ENCODE measurements at regions not wholly inside any gene's neighbourhood (a gene's known extent, or its start where the extent isn't known, plus 50 kb on each side); places are given as distances from the start of the nearest gene placed in this dataset.

- Histone ChIP-seq H3K36me3 (ENCODE audit: control insufficient read depth, insufficient read depth, low read length) (no peaks in the 10 kb centered on the region), H3K27me3 (ENCODE audit: control insufficient read depth, insufficient read depth, low read length) (no peaks in the 10 kb centered on the region), H3K4me3 (ENCODE audit: low read depth, low read length) (no peak overlapping the region)
- no peak for DNase-seq (ENCODE audit: low read depth)
- TF ChIP-seq CTCF (IDR thresholded peaks at IDR 0.05; ENCODE audit: insufficient read depth, low read length, poor library complexity, severe bottlenecking) = no peak
Observed at GRCh38 chrX:20348139-20348538, 81.4 kb upstream of the RPS6KA3 start.

- H3K36me3 ChIP-seq (ENCODE audit: control insufficient read depth, insufficient read depth, low read length) = no peaks in the 10 kb centered on the region
- no peak overlapping the region for H3K4me3 ChIP-seq (ENCODE audit: low read depth, low read length)
- H3K27me3 ChIP-seq (ENCODE audit: control insufficient read depth, insufficient read depth, low read length) = no peaks in the 10 kb centered on the region
- no peak for TF ChIP-seq CTCF (IDR thresholded peaks at IDR 0.05; ENCODE audit: insufficient read depth, low read length, poor library complexity, severe bottlenecking)
- no peak for DNase-seq (ENCODE audit: low read depth)
Observed at GRCh38 chrX:20347481-20347880, 80.8 kb upstream of the RPS6KA3 start.

GRCh38 chrX:20333672-20334071 is 67.0 kb upstream of the RPS6KA3 start:
- H3K36me3 ChIP-seq (ENCODE audit: control insufficient read depth, insufficient read depth, low read length) = no peaks in the 10 kb centered on the region
- DNase-seq (ENCODE audit: low read depth) = no peak
- no peak for TF ChIP-seq CTCF (IDR thresholded peaks at IDR 0.05; ENCODE audit: insufficient read depth, low read length, poor library complexity, severe bottlenecking)
- no peak overlapping the region for H3K4me3 ChIP-seq (ENCODE audit: low read depth, low read length)
- H3K27me3 ChIP-seq (ENCODE audit: control insufficient read depth, insufficient read depth, low read length) = no peaks in the 10 kb centered on the region

- DNase-seq (ENCODE audit: low read depth) = no peak
- Histone ChIP-seq H3K4me3 (ENCODE audit: low read depth, low read length) (no peak overlapping the region), H3K36me3 (ENCODE audit: control insufficient read depth, insufficient read depth, low read length) (no peaks in the 10 kb centered on the region), H3K27me3 (ENCODE audit: control insufficient read depth, insufficient read depth, low read length) (peaks cover 2% of the 10 kb centered on the region)
- no peak for TF ChIP-seq CTCF (IDR thresholded peaks at IDR 0.05; ENCODE audit: insufficient read depth, low read length, poor library complexity, severe bottlenecking)
Observed at GRCh38 chrX:20330545-20330944, 63.8 kb upstream of the RPS6KA3 start.

- Histone ChIP-seq H3K27me3 (ENCODE audit: control insufficient read depth, insufficient read depth, low read length) (peaks cover 2% of the 10 kb centered on the region), H3K4me3 (ENCODE audit: low read depth, low read length) (no peak overlapping the region), H3K36me3 (ENCODE audit: control insufficient read depth, insufficient read depth, low read length) (no peaks in the 10 kb centered on the region)
- DNase-seq (ENCODE audit: low read depth) = no peak
- no peak for TF ChIP-seq CTCF (IDR thresholded peaks at IDR 0.05; ENCODE audit: insufficient read depth, low read length, poor library complexity, severe bottlenecking)
Observed at GRCh38 chrX:20329435-20329834, 62.7 kb upstream of the RPS6KA3 start.

- no peak for DNase-seq (ENCODE audit: low read depth)
- Histone ChIP-seq H3K27me3 (ENCODE audit: control insufficient read depth, insufficient read depth, low read length) (peaks cover 2% of the 10 kb centered on the region), H3K4me3 (ENCODE audit: low read depth, low read length) (no peak overlapping the region), H3K36me3 (ENCODE audit: control insufficient read depth, insufficient read depth, low read length) (no peaks in the 10 kb centered on the region)
- no peak for TF ChIP-seq CTCF (IDR thresholded peaks at IDR 0.05; ENCODE audit: insufficient read depth, low read length, poor library complexity, severe bottlenecking)
Observed at GRCh38 chrX:20325786-20326388, 59.2 kb upstream of the RPS6KA3 start.

All from kidney epithelial cell (primary cell).